K562 (cell line): ENCODE measurements at regions not wholly inside any gene's neighbourhood (a gene's known extent, or its start where the extent isn't known, plus 50 kb on each side); places are given as distances from the start of the nearest gene placed in this dataset.
A peak's percentile ranks its signal among the peaks of the same experiment; 100 is the strongest.

Experiments used
- ATAC-seq: fragments of 200-7000 bp; cut with Tn5 transposase; 3 replicates; pipeline ENCODE4 v1.9.1; 2020; ENCODE audit warnings: moderate library complexity
- BruUV-seq: library from RNA; stranded (reverse); fragments of 400-500 nt; replicated peaks from 2 replicates; lab custom pipeline; 2021; lab: Mats Ljungman, UMichigan
- CTCF ChIA-PET: fragments of 300-600 bp; formaldehyde crosslinking; extraction: SDS; loops from one replicate; lab custom pipeline; 2021; ENCODE audit warnings: low intra/inter-chr PET ratio; lab: Yijun Ruan, JAX
- POLR2A ChIA-PET: fragments of 300-600, 350-650 bp; sonication (Branson Sonifier 250); formaldehyde crosslinking; extraction: SDS; loops from one replicate; lab custom pipeline; 2021; ENCODE audit warnings: antibody characterized with exemption, inconsistent platforms; lab: Yijun Ruan, JAX
- DNase-seq, 4 experiments: peaks; one replicate each; pipeline versions ENCODE4 v3.0.0 to v3.0.0-alpha.2; 2011 to 2018; ENCODE audit warnings: low spot score in 3 of 4, mixed read lengths in 3 of 4; ENCODE audit errors: extremely low read depth in 1 of 4
- FAIRE-seq: peaks from 2 replicates; lab custom pipeline; 2011; peaks lifted over from hg19 to GRCh38; lab: Jason Lieb, UNC
- H2AFZ ChIP-seq: 2 replicates; pipeline ENCODE4 v1.6.0; 2011; ENCODE audit warnings: low read depth, low read length, control low read depth, inconsistent platforms
- H3K27ac ChIP-seq: fragments of 200-600 bp; 3 replicates; pipeline ENCODE4 v1.8.0; 2011; ENCODE audit warnings: low read depth, mild to moderate bottlenecking, control low read depth, inconsistent platforms, low read length, moderate library complexity, mixed read lengths; ENCODE audit errors: extremely low read depth
- H3K27me3 ChIP-seq, 2 experiments: fragments of 300-600 bp in 1 of 2; 2 replicates in 1 of 2; 3 replicates in 1 of 2; pipeline versions ENCODE4 v1.6.0 to v1.8.0; 2011; ENCODE audit warnings: inconsistent platforms in 2 of 2, low read length in 2 of 2, mild to moderate bottlenecking in 1 of 2, mixed read lengths in 1 of 2, moderate library complexity in 1 of 2; ENCODE audit not compliant: control insufficient read depth in 2 of 2, insufficient read depth in 2 of 2
- H3K36me3 ChIP-seq: fragments of 300-600 bp; 3 replicates; pipeline ENCODE4 v1.8.0; 2011; ENCODE audit warnings: mild to moderate bottlenecking, low read length, inconsistent platforms; ENCODE audit not compliant: control insufficient read depth, insufficient read depth
- H3K4me1 ChIP-seq, 2 experiments: fragments of 200-600 bp in 1 of 2; replicated peaks in 1 of 2; 2 replicates in 1 of 2; 3 replicates in 1 of 2; pipeline versions ENCODE4 v1.5.1 to v1.8.0; 2011; ENCODE audit warnings: inconsistent platforms in 2 of 2, low read length in 2 of 2, mild to moderate bottlenecking in 1 of 2, mixed read lengths in 1 of 2, moderate library complexity in 1 of 2; ENCODE audit not compliant: control insufficient read depth in 2 of 2, insufficient read depth in 2 of 2
- H3K4me2 ChIP-seq: 2 replicates; pipeline ENCODE4 v1.6.1; 2011; ENCODE audit warnings: low read length, control low read depth, inconsistent platforms, mixed read lengths; ENCODE audit not compliant: insufficient read depth
- H3K4me3 ChIP-seq: fragments of 200-600 bp; sonication (generic), shearing (Covaris generic); 2 replicates; pipeline ENCODE4 v1.5.1; 2016; ENCODE audit warnings: control low read depth, inconsistent platforms
- H3K79me2 ChIP-seq: fragments of 200-600 bp; 3 replicates; pipeline ENCODE4 v1.8.0; 2011; ENCODE audit warnings: low read length, inconsistent platforms; ENCODE audit not compliant: control insufficient read depth, insufficient read depth
- H3K9ac ChIP-seq, 2 experiments: 2 replicates each; pipeline versions ENCODE4 v1.6.0 to v1.6.1; 2011; ENCODE audit warnings: low read depth in 2 of 2, low read length in 2 of 2, control low read depth in 1 of 2, inconsistent platforms in 1 of 2, mild to moderate bottlenecking in 1 of 2, mixed read lengths in 1 of 2; ENCODE audit not compliant: insufficient read depth in 1 of 2
- H3K9me1 ChIP-seq: one replicate; pipeline ENCODE4 v1.6.0; 2011; ENCODE audit warnings: inconsistent platforms, mild to moderate bottlenecking, low read length, moderate library complexity; ENCODE audit not compliant: control insufficient read depth, insufficient read depth
- H3K9me3 ChIP-seq: replicated peaks from 2 replicates; pipeline ENCODE4 v1.5.1; 2011; ENCODE audit warnings: low read depth, low read length, inconsistent platforms; ENCODE audit not compliant: control insufficient read depth, insufficient read depth
- H4K20me1 ChIP-seq: replicated peaks from 2 replicates; pipeline ENCODE4 v1.6.1; 2011; ENCODE audit warnings: low read length, inconsistent platforms, mixed read lengths; ENCODE audit not compliant: control insufficient read depth, insufficient read depth
- CEBPG ChIP-seq, 3 experiments: fragments of 200-800 bp in 1 of 3; sonication (Bioruptor generic) in 1 of 3; sonication (generic) in 1 of 3; formaldehyde crosslinking in 1 of 3; IDR thresholded peaks in 2 of 3; conservative IDR thresholded peaks in 1 of 3; 2 replicates each; pipeline versions ENCODE4 v1.6.1 to v1.8.0; 2016 to 2022; ENCODE audit warnings: missing compliant biosample characterization in 2 of 3, missing genetic modification characterization in 2 of 3, mild to moderate bottlenecking in 1 of 3, missing genetic modification reagents in 1 of 3
- FOXO4 ChIP-seq: fragments of 450-650 bp; formaldehyde crosslinking; IDR thresholded peaks from 2 replicates; pipeline ENCODE4 v1.4.0; 2020; ENCODE audit warnings: mild to moderate bottlenecking, moderate library complexity
- GMEB1 ChIP-seq: fragments of 250-450 bp; sonication (Bioruptor Pico); IDR thresholded peaks from 2 replicates; pipeline ENCODE4 v1.4.0; 2020; ENCODE audit warnings: mild to moderate bottlenecking
- POLR2AphosphoS2 ChIP-seq: IDR thresholded peaks from 2 replicates; pipeline ENCODE4 v1.6.1; 2012; ENCODE audit warnings: low read length, improper control_type of control experiment
- PTBP1 ChIP-seq: fragments of 200-400 bp; formaldehyde crosslinking; IDR thresholded peaks from 2 replicates; pipeline ENCODE4 v1.6.1; 2017; ENCODE audit warnings: low read depth, low read length
- U2AF1 ChIP-seq: fragments of 200-400 bp; formaldehyde crosslinking; optimal IDR thresholded peaks from 2 replicates; pipeline ENCODE3; 2017; ENCODE audit warnings: mild to moderate bottlenecking, low read depth, low read length, moderate library complexity
- USF2 ChIP-seq: sonication (generic); formaldehyde crosslinking; IDR thresholded peaks from 2 replicates; pipeline ENCODE4 v1.5.0; 2020; ENCODE audit warnings: missing genetic modification reagents
- ZBTB33 ChIP-seq: sonication (generic); formaldehyde crosslinking; IDR thresholded peaks from 2 replicates; pipeline ENCODE4 v1.8.1; 2023; ENCODE audit warnings: mild to moderate bottlenecking, missing genetic modification reagents
- ZNF408 ChIP-seq: fragments of 250-450 bp; sonication (Bioruptor Pico); IDR thresholded peaks from 2 replicates; pipeline ENCODE4 v1.4.0; 2020; ENCODE audit warnings: low read depth, mild to moderate bottlenecking, moderate library complexity
- ZNF76 ChIP-seq: fragments of 250-450 bp; sonication (Bioruptor Pico); IDR thresholded peaks from 2 replicates; pipeline ENCODE4 v1.4.0; 2020; ENCODE audit warnings: mild to moderate bottlenecking, moderate library complexity, borderline replicate concordance
- WGBS: fragments of 100-300 bp; shearing (Covaris generic); methylation state at CpG from one replicate; pipeline ENCODE4 v1.1.6; 2016; ENCODE audit warnings: low coverage, mixed read lengths; ENCODE audit not compliant: insufficient coverage; ENCODE audit errors: missing lambda C conversion rate; 5-methylcytosine and 5-hydroxymethylcytosine counted together
- in situ Hi-C: fragments of 300-500 bp; cut with MboI; formaldehyde crosslinking; loops from 4 replicates; pipeline ENCODE4 v1.15.0; 2018; ENCODE audit warnings: inconsistent platforms, mixed read lengths
- intact Hi-C: fragments of 100-400 bp; cut with micrococcal nuclease; formaldehyde crosslinking; loops from 2 replicates; pipeline ENCODE4 v1.14.2; 2022

- TF ChIP-seq GMEB1 (CRISPR knock-in tag): no peak
- TF ChIP-seq ZBTB33 (CRISPR knock-in tag): no peak
- no peak for TF ChIP-seq CEBPG (CRISPR knock-in tag; IDR thresholded peaks at IDR 0.05)
- peak; percentile 33 to 55; a peak in 3 of 4 replicates for TF ChIP-seq CEBPG (tag; conservative IDR thresholded peaks at IDR 0.05 in 1 of 2, IDR thresholded peaks at IDR 0.05 in 1 of 2)
- TF ChIP-seq, all 486 proteins: peak for 2
Observed at GRCh38 chr6:6508643-6509042, 79.9 kb upstream of the LY86 start (continued).

- H3K36me3 ChIP-seq: no peaks in the 10 kb centered on the region
- WGBS: 15% methylated on average over 4 of the region's 4 CpGs
- no peak overlapping the region for H3K27ac ChIP-seq
- H3K9ac ChIP-seq: no peak overlapping the region
- no peak overlapping the region for H3K4me3 ChIP-seq
- no peaks in the 10 kb centered on the region for H3K9me3 ChIP-seq
- DNase-seq (no peak), FAIRE-seq (no peak), ATAC-seq (no peak)
- no peaks in the 10 kb centered on the region for H3K79me2 ChIP-seq
- no peaks in the 10 kb centered on the region; the same call in 1 of the 2 replicates for H4K20me1 ChIP-seq
- POLR2A ChIA-PET: no interaction called here
- in situ Hi-C loops: no loop called here
- no peaks in the 10 kb centered on the region for H3K9me1 ChIP-seq
- no peaks in the 10 kb centered on the region for H3K4me1 ChIP-seq
- no peak overlapping the region for H2AFZ ChIP-seq
- no TSS peak for BruUV-seq
- intact Hi-C loops: no loop called here
- no peaks in the 10 kb centered on the region; a peak in 1 of 5 replicates for H3K27me3 ChIP-seq
- no peak for TF ChIP-seq POLR2AphosphoS2
- no peak for TF ChIP-seq ZNF76 (CRISPR knock-in tag)
- no peak for TF ChIP-seq FOXO4
- no peak for TF ChIP-seq USF2
- no peak for TF ChIP-seq PTBP1
- TF ChIP-seq U2AF1: no peak
- TF ChIP-seq ZNF408: no peak
- H3K4me2 ChIP-seq: no peak overlapping the region
- CTCF ChIA-PET: no interaction called here
Observed at GRCh38 chr6:6509284-6509683, 79.2 kb upstream of the LY86 start.
